ENCODE measurements at regions not wholly inside any gene's neighbourhood (a gene's known extent, or its start where the extent isn't known, plus 50 kb on each side); places are given as distances from the start of the nearest gene placed in this dataset.

- peak; percentile 33 for DNase-seq (ENCODE audit: low read depth)
These were observed 71.9 kb upstream of the CNR1 start for GRCh38 chr6:88238065-88238464.

GRCh38 chr6:88236612-88237360 lies 70.6 kb upstream of the CNR1 start:
- no peak for DNase-seq (ENCODE audit: low read depth)

- DNase-seq (ENCODE audit: low read depth), result no peak
These were observed 66.6 kb upstream of the CNR1 start for GRCh38 chr6:88232753-88233152.

- DNase-seq (ENCODE audit: low read depth), result no peak
These were observed 57.2 kb upstream of the CNR1 start for GRCh38 chr6:88223298-88223697.

GRCh38 chr6:88220493-88220892 lies 54.3 kb upstream of the CNR1 start:
- peak; percentile 14 for DNase-seq (ENCODE audit: low read depth)

- no peak for DNase-seq (ENCODE audit: low read depth)
These were observed 50.0 kb upstream of the CNR1 start for GRCh38 chr6:88216182-88216581.

Data from iris pigment epithelial cell (primary cell).